HEK293 (cell line): ENCODE measurements at regions not wholly inside any gene's neighbourhood (a gene's known extent, or its start where the extent isn't known, plus 50 kb on each side); places are given as distances from the start of the nearest gene placed in this dataset.

Source experiments
- GLIS1 ChIP-seq: fragments of 450-650 bp; formaldehyde crosslinking; IDR thresholded peaks from 2 replicates; pipeline ENCODE4 v1.5.1; 2016; ENCODE audit warnings: missing biosample characterization, missing genetic modification characterization
- MZF1 ChIP-seq: fragments of 450-650 bp; formaldehyde crosslinking; IDR thresholded peaks from 2 replicates; pipeline ENCODE4 v1.5.1; 2017; ENCODE audit warnings: missing biosample characterization, missing genetic modification characterization, borderline replicate concordance
- ZNF311 ChIP-seq: fragments of 450-650 bp; formaldehyde crosslinking; IDR thresholded peaks from 2 replicates; pipeline ENCODE4 v1.5.1; 2017; ENCODE audit warnings: missing biosample characterization, missing genetic modification characterization, borderline replicate concordance
- TF ChIP-seq, protein P1 (sequence below): fragments of 450-650 bp; formaldehyde crosslinking; IDR thresholded peaks from 2 replicates; pipeline ENCODE4 v1.5.1; 2016; ENCODE audit warnings: missing biosample characterization, missing genetic modification characterization

- TF ChIP-seq ZNF311, result no peak
- TF ChIP-seq, protein P1, sequence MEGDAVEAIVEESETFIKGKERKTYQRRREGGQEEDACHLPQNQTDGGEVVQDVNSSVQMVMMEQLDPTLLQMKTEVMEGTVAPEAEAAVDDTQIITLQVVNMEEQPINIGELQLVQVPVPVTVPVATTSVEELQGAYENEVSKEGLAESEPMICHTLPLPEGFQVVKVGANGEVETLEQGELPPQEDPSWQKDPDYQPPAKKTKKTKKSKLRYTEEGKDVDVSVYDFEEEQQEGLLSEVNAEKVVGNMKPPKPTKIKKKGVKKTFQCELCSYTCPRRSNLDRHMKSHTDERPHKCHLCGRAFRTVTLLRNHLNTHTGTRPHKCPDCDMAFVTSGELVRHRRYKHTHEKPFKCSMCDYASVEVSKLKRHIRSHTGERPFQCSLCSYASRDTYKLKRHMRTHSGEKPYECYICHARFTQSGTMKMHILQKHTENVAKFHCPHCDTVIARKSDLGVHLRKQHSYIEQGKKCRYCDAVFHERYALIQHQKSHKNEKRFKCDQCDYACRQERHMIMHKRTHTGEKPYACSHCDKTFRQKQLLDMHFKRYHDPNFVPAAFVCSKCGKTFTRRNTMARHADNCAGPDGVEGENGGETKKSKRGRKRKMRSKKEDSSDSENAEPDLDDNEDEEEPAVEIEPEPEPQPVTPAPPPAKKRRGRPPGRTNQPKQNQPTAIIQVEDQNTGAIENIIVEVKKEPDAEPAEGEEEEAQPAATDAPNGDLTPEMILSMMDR (tag by site-specific recombination), result no peak
- no peak for TF ChIP-seq MZF1 (tag by site-specific recombination)
- no peak for TF ChIP-seq GLIS1 (tag by site-specific recombination)
Measured at GRCh38 chr5:154566146-154566680, 88.2 kb upstream of the HAND1 start.
